GM21825 (cell line): ENCODE measurements at regions not wholly inside any gene's neighbourhood (a gene's known extent, or its start where the extent isn't known, plus 50 kb on each side); places are given as distances from the start of the nearest gene placed in this dataset.
"Not testable (repeated sequence)": the region's sequence is repeated elsewhere in the genome, so short reads cannot be mapped to it uniquely, and the experiment has no call there.

Experiments
- ATAC-seq: cut with Tn5 transposase; IDR thresholded peaks from one replicate; pipeline ENCODE4 v1.9.1; 2021; ENCODE audit warnings: mild to moderate bottlenecking, moderate library complexity; ENCODE audit not compliant: unreplicated experiment

- ATAC-seq = no peak
Measured at GRCh38 chr5:152607401-152608160, 202.5 kb upstream of the NMUR2 start.

- ATAC-seq = no peak
Measured at GRCh38 chr5:152608458-152608857, 203.4 kb upstream of the NMUR2 start.

- no peak for ATAC-seq
Measured at GRCh38 chr5:152619756-152620155, 214.7 kb upstream of the NMUR2 start.

- no peak for ATAC-seq
Measured at GRCh38 chr5:152622628-152623027, 217.5 kb upstream of the NMUR2 start.

- no peak for ATAC-seq
Measured at GRCh38 chr5:152623951-152624350, 218.9 kb upstream of the NMUR2 start.

- no peak for ATAC-seq
Measured at GRCh38 chr5:152625696-152626095, 220.6 kb upstream of the NMUR2 start.

GRCh38 chr5:152631221-152631620 lies 226.1 kb upstream of the NMUR2 start:
- ATAC-seq = no peak

GRCh38 chr5:152632360-152632759 lies 227.3 kb upstream of the NMUR2 start:
- no peak for ATAC-seq

GRCh38 chr5:152634586-152634985 lies 229.5 kb upstream of the NMUR2 start:
- no peak for ATAC-seq

GRCh38 chr5:152638996-152639552 lies 234.0 kb upstream of the NMUR2 start:
- ATAC-seq = no peak

GRCh38 chr5:152641970-152642805 lies 237.1 kb upstream of the NMUR2 start:
- no peak for ATAC-seq

- ATAC-seq = no peak
Measured at GRCh38 chr5:152642880-152643279, 237.8 kb upstream of the NMUR2 start.

GRCh38 chr5:152644029-152644728 lies 239.1 kb upstream of the NMUR2 start:
- ATAC-seq = no peak

GRCh38 chr5:152649609-152650008 lies 244.5 kb upstream of the NMUR2 start:
- ATAC-seq = no peak

- ATAC-seq = no peak
Measured at GRCh38 chr5:152650413-152650812, 245.3 kb upstream of the NMUR2 start.

GRCh38 chr5:152659470-152659869 lies 254.4 kb upstream of the NMUR2 start:
- not testable (repeated sequence) for ATAC-seq

GRCh38 chr5:152673601-152674000 lies 268.5 kb upstream of the NMUR2 start:
- ATAC-seq = no peak

- no peak for ATAC-seq
Measured at GRCh38 chr5:152674403-152674802, 269.3 kb upstream of the NMUR2 start.

- ATAC-seq = no peak
Measured at GRCh38 chr5:152676196-152676595, 271.1 kb upstream of the NMUR2 start.

GRCh38 chr5:152683205-152683604 lies 278.1 kb upstream of the NMUR2 start:
- no peak for ATAC-seq

- no peak for ATAC-seq
Measured at GRCh38 chr5:152686931-152687330, 281.9 kb upstream of the NMUR2 start.
